GM12874 (cell line): ENCODE measurements at regions not wholly inside any gene's neighbourhood (a gene's known extent, or its start where the extent isn't known, plus 50 kb on each side); places are given as distances from the start of the nearest gene placed in this dataset.

Source experiments
- TF ChIP-seq, protein P1 (sequence below): IDR thresholded peaks from 2 replicates; pipeline ENCODE4 v1.5.1; 2011; ENCODE audit warnings: low read depth, mild to moderate bottlenecking, control low read depth, low read length, moderate library complexity; ENCODE audit not compliant: insufficient read depth

DNA sequence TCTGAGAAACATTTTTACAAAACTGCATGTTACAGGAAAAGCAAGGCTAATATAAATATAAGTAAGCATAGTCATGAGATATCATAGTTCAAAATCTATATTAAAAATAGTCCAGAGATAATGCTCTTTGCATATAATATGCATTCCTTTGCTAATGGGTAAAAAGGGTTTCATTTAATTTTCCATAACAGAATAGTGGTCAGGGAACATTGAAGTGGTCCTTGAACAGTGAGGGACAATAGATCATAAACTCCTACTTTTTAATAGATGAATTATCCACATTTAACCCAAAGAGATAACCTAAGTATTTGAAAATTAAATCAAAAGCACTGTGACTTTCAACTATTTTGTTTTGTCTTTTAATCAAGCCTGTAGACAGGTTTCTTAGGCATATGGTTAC, 243.1 kb upstream of the ADGRB3 start:
- TF ChIP-seq, protein P1, sequence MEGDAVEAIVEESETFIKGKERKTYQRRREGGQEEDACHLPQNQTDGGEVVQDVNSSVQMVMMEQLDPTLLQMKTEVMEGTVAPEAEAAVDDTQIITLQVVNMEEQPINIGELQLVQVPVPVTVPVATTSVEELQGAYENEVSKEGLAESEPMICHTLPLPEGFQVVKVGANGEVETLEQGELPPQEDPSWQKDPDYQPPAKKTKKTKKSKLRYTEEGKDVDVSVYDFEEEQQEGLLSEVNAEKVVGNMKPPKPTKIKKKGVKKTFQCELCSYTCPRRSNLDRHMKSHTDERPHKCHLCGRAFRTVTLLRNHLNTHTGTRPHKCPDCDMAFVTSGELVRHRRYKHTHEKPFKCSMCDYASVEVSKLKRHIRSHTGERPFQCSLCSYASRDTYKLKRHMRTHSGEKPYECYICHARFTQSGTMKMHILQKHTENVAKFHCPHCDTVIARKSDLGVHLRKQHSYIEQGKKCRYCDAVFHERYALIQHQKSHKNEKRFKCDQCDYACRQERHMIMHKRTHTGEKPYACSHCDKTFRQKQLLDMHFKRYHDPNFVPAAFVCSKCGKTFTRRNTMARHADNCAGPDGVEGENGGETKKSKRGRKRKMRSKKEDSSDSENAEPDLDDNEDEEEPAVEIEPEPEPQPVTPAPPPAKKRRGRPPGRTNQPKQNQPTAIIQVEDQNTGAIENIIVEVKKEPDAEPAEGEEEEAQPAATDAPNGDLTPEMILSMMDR = no peak

DNA sequence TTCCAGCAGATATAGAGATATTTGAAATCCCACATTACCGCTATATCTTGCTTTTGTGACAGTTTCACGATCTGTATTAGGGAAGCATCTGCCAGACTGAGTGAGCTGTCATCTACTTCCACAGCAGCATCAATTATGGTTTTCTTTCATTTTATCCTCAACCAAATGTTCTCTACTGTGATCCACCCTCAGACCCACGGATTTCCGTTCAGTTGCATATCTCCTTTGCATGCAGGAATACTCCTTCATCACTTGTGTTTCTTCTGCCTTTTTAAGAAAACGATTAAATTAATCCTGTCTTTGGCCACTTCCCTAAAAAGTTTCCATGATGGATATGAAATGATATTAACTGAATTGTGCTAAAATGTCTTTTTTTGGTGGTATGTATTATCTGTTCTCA, 262.1 kb upstream of the ADGRB3 start:
- TF ChIP-seq, protein P1 = no peak

DNA sequence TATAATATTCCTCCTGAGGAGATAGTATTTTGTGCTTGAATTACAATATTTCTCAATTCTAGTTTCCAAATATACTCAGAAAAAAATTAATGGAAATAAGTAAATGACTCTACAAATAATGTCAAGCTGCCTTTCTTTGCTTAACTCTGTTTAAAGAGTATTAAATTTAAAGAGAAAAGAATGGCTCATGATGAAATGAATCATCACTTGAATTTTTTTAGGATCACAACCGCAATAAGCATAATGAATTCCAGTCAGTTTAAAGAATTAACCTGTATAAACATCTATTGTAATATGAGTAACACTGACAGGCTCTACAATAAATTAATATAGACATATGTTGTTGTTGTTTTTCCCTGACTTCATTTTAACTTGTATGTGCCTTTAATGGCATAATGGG, 266.2 kb upstream of the ADGRB3 start:
- TF ChIP-seq, protein P1 = no peak

DNA sequence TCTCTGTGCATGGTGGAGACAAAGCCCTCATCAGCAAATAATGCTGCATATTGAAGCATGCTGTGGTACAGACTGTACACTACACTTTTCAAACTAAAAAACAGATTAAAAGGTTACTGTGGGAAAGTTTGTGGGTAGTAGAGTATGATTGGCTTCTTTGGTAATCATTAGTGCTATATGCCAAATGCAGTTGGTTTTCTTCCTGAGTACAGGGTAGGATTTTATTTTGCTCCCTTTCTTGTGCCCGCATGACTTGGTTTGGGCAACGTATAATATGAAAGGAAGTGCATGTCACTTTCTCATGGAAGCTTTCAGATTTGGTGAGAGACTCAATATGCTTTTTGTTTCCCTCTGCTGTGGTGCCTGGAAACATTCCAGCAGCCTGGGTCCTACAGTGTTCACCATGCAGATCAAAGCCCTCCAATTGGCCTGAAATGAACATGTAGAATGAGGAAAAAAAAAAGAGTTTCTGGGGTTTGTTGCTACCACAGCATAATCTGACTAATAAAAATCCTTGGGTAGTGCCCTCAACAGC, 270.7 kb upstream of the ADGRB3 start:
- TF ChIP-seq, protein P1 = no peak

DNA sequence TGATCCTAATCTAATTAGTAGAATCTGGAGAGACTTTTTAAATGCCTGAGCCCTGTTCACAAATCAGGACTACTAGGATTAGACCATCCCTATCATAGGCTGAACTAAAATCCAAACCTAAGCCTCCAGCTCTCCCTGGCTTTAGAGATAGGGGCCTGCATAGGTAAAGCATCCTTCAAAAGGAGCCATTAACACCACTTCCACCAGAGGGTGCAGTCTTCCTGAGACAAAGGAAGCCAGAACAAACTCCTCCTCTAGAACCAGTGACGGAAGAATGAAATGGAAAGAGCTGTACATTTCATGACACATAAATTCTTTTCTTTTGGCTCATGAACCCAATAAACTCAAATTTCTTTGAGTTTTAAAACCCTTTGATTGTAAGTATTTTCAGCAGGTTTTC, 291.2 kb upstream of the ADGRB3 start:
- TF ChIP-seq, protein P1 = peak; percentile 51; the same call in 1 of the 2 replicates

DNA sequence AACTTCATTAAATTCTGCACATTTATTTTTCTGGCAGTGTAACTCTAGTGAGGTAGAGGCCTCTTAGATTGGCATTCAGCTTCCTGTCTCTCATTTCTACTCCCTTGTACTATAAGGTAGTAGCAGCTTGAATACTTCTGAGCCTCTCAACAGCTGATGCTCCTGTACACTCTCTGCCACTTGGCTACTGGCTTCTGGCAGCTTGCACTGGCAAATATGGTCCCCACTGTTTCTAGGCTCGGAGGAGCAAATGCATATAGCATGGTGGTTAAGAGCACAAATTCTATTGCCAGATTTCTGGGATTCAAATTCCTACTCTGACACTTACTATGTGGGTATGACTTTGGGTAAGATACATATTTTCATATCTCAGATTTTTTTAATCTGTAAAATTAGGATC, 292.8 kb upstream of the ADGRB3 start:
- TF ChIP-seq, protein P1 = no peak

DNA sequence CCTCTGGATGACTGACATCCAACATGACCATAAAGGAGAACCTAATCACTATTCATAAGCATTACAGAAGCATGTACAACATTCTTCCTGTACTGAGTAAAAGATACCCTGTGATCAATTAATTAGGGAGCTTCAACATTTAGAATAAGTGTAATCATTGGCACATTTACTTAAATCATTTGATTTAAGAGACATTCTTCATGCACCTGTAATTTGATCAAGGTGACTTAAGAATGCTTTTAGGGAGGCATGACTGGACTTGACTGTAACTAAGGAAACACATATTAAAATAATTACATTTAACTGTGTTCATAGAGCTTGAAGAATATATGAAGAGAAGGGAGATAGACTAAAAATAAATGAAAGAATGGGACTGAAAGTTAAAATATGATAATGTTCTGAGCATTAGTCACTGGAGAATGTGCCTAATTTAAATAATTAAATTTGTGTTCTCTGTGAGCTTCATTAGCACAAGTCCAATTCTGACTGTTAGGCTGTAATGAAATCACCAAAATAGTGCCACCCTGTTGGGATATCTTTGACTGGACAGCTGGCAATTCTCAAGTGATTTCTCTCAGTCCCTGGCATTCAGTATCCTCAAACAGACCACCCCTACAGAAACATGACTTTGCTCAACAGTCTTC, 295.5 kb upstream of the ADGRB3 start:
- TF ChIP-seq, protein P1 = no peak
